ENCODE measurements at regions not wholly inside any gene's neighbourhood (a gene's known extent, or its start where the extent isn't known, plus 50 kb on each side); places are given as distances from the start of the nearest gene placed in this dataset.

- TF ChIP-seq, protein P1, sequence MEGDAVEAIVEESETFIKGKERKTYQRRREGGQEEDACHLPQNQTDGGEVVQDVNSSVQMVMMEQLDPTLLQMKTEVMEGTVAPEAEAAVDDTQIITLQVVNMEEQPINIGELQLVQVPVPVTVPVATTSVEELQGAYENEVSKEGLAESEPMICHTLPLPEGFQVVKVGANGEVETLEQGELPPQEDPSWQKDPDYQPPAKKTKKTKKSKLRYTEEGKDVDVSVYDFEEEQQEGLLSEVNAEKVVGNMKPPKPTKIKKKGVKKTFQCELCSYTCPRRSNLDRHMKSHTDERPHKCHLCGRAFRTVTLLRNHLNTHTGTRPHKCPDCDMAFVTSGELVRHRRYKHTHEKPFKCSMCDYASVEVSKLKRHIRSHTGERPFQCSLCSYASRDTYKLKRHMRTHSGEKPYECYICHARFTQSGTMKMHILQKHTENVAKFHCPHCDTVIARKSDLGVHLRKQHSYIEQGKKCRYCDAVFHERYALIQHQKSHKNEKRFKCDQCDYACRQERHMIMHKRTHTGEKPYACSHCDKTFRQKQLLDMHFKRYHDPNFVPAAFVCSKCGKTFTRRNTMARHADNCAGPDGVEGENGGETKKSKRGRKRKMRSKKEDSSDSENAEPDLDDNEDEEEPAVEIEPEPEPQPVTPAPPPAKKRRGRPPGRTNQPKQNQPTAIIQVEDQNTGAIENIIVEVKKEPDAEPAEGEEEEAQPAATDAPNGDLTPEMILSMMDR (IDR thresholded peaks at IDR 0.05; ENCODE audit: insufficient read depth, low read depth, low read length) = no peak
- TF ChIP-seq EZH2 (IDR thresholded peaks at IDR 0.05; ENCODE audit: insufficient read depth, low read length) = no peak
These were observed 75.7 kb upstream of the B3GAT1 start for GRCh38 chr11:134487696-134488095.

All from astrocyte (in vitro differentiated cells and primary cell).